Stomach (tissue), 8 donors: ENCODE measurements at regions not wholly inside any gene's neighbourhood (a gene's known extent, or its start where the extent isn't known, plus 50 kb on each side); places are given as distances from the start of the nearest gene placed in this dataset.

ENCODE experiments used
- DNase-seq, 2 donors: peaks; one replicate each; pipeline versions ENCODE4 v3.0.0 to v3.0.0-alpha.2; 2013 to 2019
- H3K27ac ChIP-seq, 5 donors: fragments of 200-600 bp in 4 of 5; sonication (generic) in 4 of 5; one replicate each; pipeline ENCODE4 v1.5.1; 2013 to 2019; ENCODE audit warnings: mild to moderate bottlenecking in 1 of 5, moderate library complexity in 1 of 5
- H3K27me3 ChIP-seq, 3 donors: fragments of 200-600 bp; sonication (generic); one replicate each; pipeline ENCODE4 v1.5.1; 2017 to 2019; ENCODE audit warnings: mixed run types in 1 of 3
- H3K36me3 ChIP-seq, 4 donors: fragments of 200-600 bp; sonication (generic); 1 replicate in 3 of 4; 2 replicates in 1 of 4; pipeline ENCODE4 v1.5.1; 2016 to 2019
- H3K4me1 ChIP-seq, 4 donors: fragments of 200-600 bp; sonication (generic); one replicate each; pipeline ENCODE4 v1.5.1; 2016 to 2019
- H3K4me3 ChIP-seq, 4 donors: fragments of 200-600 bp; sonication (generic) in 3 of 4; one replicate each; pipeline ENCODE4 v1.5.1; 2016 to 2019; ENCODE audit warnings: mild to moderate bottlenecking in 1 of 4
- H3K9me3 ChIP-seq, 4 donors: fragments of 200-600 bp; sonication (generic); one replicate each; pipeline ENCODE4 v1.5.1; 2016 to 2019
- EP300 ChIP-seq: sonication (generic); formaldehyde crosslinking; IDR thresholded peaks from one replicate; pipeline ENCODE4 v1.6.1; 2017; ENCODE audit warnings: antibody characterized with exemption
- POLR2A ChIP-seq, 4 donors: fragments of 450-650 bp; IDR thresholded peaks; one replicate each; pipeline ENCODE4 v1.6.1; 2016; ENCODE audit warnings: antibody characterized with exemption in 4 of 4, control low read depth in 2 of 4, mild to moderate bottlenecking in 1 of 4, moderate library complexity in 1 of 4
- POLR2AphosphoS5 ChIP-seq, 3 donors: sonication (generic); formaldehyde crosslinking; IDR thresholded peaks; one replicate each; pipeline ENCODE4 v1.6.1; 2016; ENCODE audit warnings: antibody characterized with exemption in 3 of 3
- WGBS, 5 donors: extraction: QIAGEN DNeasy Blood & Tissue Kit in 3 of 5; methylation state at CpG; one replicate each; pipeline versions ENCODE4 v1.1.5 to v1.1.7; 2013 to 2018; 5-methylcytosine and 5-hydroxymethylcytosine counted together
- intact Hi-C: fragments of 100-400 bp; cut with DNase I; formaldehyde crosslinking; loops from one replicate; pipeline ENCODE4 v1.15.1; 2023; ENCODE audit warnings: low total_unique reads
- TF ChIP-seq, protein P1 (sequence below), 7 experiments: fragments of 450-650 bp in 4 of 7; fragments of 200-600 bp in 3 of 7; sonication (generic) in 3 of 7; IDR thresholded peaks; one replicate each; pipeline ENCODE4 v1.5.1; 2016 to 2019; ENCODE audit warnings: antibody characterized with exemption in 7 of 7, control low read depth in 2 of 7, mild to moderate bottlenecking in 1 of 7
- donor health status: healthy with polysubstance abuse.
- donor health status: Bipolar disorder and iron deficiency.
- donor health status: healthy.

DNA sequence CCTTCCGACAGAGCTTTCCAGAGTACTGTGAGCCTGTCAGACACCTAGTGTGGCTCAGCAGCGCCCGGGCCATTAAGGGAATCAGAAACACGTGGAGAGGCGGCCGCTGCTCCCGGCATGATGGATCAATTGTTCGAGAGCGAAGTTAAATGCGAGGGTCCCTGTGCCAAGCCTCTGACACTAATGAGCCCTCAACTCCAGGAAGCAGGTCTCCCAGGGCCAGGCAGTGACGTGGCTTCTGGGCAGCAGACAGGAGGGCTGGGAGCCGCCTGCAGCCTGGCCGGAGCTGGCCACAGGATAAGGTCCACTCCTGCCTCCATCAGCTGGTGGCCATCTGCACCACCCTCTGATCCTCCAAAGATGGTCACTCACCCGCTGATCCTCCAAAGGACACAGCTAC lies 67.5 kb upstream of the CLDN14 start:
- H3K27ac ChIP-seq = no peak overlapping the region
- 78 to 88% (median 84%) methylated on average over 12 to 14 of the region's 14 CpGs for WGBS, 5 donors
- no peak for DNase-seq
- H3K4me3 ChIP-seq = no peak overlapping the region
- no peak for TF ChIP-seq POLR2AphosphoS5 (IDR thresholded peaks at IDR 0.05)
- TF ChIP-seq, protein P1, sequence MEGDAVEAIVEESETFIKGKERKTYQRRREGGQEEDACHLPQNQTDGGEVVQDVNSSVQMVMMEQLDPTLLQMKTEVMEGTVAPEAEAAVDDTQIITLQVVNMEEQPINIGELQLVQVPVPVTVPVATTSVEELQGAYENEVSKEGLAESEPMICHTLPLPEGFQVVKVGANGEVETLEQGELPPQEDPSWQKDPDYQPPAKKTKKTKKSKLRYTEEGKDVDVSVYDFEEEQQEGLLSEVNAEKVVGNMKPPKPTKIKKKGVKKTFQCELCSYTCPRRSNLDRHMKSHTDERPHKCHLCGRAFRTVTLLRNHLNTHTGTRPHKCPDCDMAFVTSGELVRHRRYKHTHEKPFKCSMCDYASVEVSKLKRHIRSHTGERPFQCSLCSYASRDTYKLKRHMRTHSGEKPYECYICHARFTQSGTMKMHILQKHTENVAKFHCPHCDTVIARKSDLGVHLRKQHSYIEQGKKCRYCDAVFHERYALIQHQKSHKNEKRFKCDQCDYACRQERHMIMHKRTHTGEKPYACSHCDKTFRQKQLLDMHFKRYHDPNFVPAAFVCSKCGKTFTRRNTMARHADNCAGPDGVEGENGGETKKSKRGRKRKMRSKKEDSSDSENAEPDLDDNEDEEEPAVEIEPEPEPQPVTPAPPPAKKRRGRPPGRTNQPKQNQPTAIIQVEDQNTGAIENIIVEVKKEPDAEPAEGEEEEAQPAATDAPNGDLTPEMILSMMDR (IDR thresholded peaks at IDR 0.05) = no peak
- no peak for TF ChIP-seq EP300
- TF ChIP-seq POLR2A (IDR thresholded peaks at IDR 0.05) = no peak
- H3K27me3 ChIP-seq = peaks cover 0 to 44% (median 6%) of the 10 kb centered on the region in 3 donors
- no peaks in the 10 kb centered on the region for H3K9me3 ChIP-seq
- peaks cover 0 to 5% (median 3%) of the 10 kb centered on the region in 4 donors for H3K4me1 ChIP-seq
- intact Hi-C loops = no loop called here
- no peaks in the 10 kb centered on the region for H3K36me3 ChIP-seq

DNA sequence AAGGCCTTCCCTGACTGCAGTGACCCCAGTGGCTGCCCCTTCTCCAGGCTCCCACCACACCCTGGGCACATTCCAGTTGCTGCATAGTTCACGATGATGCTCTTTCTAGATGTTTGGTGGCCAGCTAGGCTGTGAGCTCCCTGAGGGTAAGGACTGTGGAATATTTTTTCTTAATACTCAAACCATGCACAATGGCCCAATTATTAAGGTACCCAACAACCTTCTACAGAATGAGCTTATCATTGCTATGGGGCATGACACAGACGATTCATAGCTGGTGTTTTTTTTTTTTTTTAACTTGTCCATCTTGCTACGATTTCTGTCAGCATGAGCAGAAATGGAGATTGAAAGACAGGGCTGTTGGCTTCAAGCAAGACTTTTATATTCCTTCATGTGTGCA lies 68.9 kb upstream of the CLDN14 start:
- 40 to 68% (median 50%) methylated on average over 3 of the region's 3 CpGs for WGBS, 5 donors
- Histone ChIP-seq H3K4me3 (no peak overlapping the region), H3K27ac (no peak overlapping the region), H3K27me3 (peaks cover 0 to 32% (median 0%) of the 10 kb centered on the region in 3 donors), H3K4me1 (no peaks in the 10 kb centered on the region), H3K36me3 (no peaks in the 10 kb centered on the region), H3K9me3 (no peaks in the 10 kb centered on the region)
- no peak for DNase-seq
- intact Hi-C loops = no loop called here
- TF ChIP-seq POLR2A (IDR thresholded peaks at IDR 0.05) (no peak), POLR2AphosphoS5 (IDR thresholded peaks at IDR 0.05) (no peak), EP300 (no peak)
- TF ChIP-seq, protein P1 (IDR thresholded peaks at IDR 0.05) = no peak

DNA sequence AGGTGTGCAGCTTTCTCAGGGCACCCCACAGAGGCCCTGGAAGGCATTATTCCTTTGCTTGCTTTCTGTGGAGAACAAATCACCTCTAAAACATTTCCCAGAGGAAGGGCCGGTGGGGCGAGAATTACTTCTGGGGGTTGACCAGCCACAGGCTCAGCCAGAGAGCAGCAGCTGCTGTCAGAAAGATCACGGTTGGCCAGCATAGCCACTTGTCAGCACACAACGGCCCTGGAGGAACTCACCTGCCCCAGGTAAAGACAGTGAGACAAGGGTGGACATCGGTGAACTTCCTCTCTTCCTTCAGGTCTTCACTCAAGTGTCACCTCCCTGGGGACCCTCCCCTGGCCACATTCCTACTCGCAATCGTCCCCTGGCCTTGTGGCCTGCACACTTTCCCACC lies 69.5 kb upstream of the CLDN14 start:
- Histone ChIP-seq H3K36me3 (no peaks in the 10 kb centered on the region), H3K27me3 (peaks cover 0 to 29% (median 0%) of the 10 kb centered on the region in 3 donors), H3K4me1 (no peaks in the 10 kb centered on the region), H3K9me3 (no peaks in the 10 kb centered on the region), H3K4me3 (no peak overlapping the region), H3K27ac (no peak overlapping the region)
- no peak for TF ChIP-seq POLR2A (IDR thresholded peaks at IDR 0.05)
- WGBS, 5 donors = 68 to 80% (median 76%) methylated on average over 6 to 7 of the region's 7 CpGs
- no peak for DNase-seq
- intact Hi-C loops = no loop called here

DNA sequence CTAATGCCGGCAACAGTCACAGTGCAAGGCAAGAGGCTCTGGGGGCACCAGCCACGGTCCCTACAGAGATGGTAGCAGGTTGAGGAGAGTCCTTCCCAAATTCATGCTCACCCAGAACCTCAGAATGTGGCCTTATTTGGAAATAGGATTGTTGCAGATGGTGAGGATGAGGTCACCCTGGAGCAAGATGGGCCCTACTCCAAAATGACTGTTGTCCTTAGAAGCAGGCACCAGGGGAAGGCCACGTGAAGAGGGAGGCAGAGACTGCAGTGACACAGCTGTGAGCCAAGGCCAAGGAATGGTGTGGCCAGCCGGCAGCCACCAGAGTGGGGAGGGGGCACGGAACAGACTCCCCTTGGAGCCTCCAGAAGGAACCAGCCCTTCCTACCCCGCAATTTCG lies 70.8 kb upstream of the CLDN14 start:
- 69 to 81% (median 79%) methylated on average over 7 of the region's 7 CpGs for WGBS, 5 donors
- intact Hi-C loops = no loop called here
- Histone ChIP-seq H3K4me1 (no peaks in the 10 kb centered on the region), H3K36me3 (no peaks in the 10 kb centered on the region), H3K27me3 (peaks cover 0 to 29% (median 0%) of the 10 kb centered on the region in 3 donors), H3K4me3 (no peak overlapping the region), H3K27ac (no peak overlapping the region), H3K9me3 (no peaks in the 10 kb centered on the region)
- DNase-seq = no peak
- TF ChIP-seq POLR2AphosphoS5 (IDR thresholded peaks at IDR 0.05) = no peak
- TF ChIP-seq EP300 = no peak
- TF ChIP-seq POLR2A (IDR thresholded peaks at IDR 0.05) = no peak
- TF ChIP-seq, protein P1 (IDR thresholded peaks at IDR 0.05) = no peak

DNA sequence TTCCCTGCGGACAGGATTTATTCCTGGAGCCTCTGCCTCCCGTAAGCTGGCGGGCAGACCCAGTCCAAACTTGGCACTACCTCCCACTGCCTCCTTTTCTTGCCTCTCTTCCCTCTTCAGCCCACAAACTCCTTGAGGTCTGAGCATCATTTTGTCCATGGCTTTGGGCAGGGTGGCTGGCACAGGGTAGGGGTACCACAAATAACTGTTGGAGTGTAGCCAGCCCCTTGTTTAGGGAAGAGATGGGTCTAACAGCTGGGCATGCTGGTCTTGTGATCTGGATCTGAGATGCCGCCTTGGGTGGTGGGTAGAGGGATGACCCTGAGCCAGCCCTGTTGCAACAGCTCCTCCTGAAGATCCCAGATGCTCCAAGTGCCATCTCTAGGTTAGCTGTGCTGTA lies 71.4 kb upstream of the CLDN14 start:
- no peak for DNase-seq
- intact Hi-C loops = no loop called here
- Histone ChIP-seq H3K4me3 (no peak overlapping the region), H3K27ac (no peak overlapping the region), H3K4me1 (no peaks in the 10 kb centered on the region), H3K9me3 (no peaks in the 10 kb centered on the region), H3K36me3 (no peaks in the 10 kb centered on the region), H3K27me3 (peaks cover 0 to 35% (median 0%) of the 10 kb centered on the region in 3 donors)
- 84 to 99% (median 92%) methylated on average over 4 of the region's 4 CpGs for WGBS, 5 donors
- TF ChIP-seq EP300 = no peak
- TF ChIP-seq POLR2AphosphoS5 (IDR thresholded peaks at IDR 0.05) = no peak
- TF ChIP-seq POLR2A (IDR thresholded peaks at IDR 0.05) = no peak
- TF ChIP-seq, protein P1 (IDR thresholded peaks at IDR 0.05) = no peak
